GM10266 (cell line): ENCODE measurements at regions not wholly inside any gene's neighbourhood (a gene's known extent, or its start where the extent isn't known, plus 50 kb on each side); places are given as distances from the start of the nearest gene placed in this dataset.

Experiments used
- DNase-seq: peaks from one replicate; pipeline ENCODE4 v3.0.0; 2012; ENCODE audit errors: extremely low spot score
- CTCF ChIP-seq: IDR thresholded peaks from 2 replicates; pipeline ENCODE4 v1.5.1; 2012; ENCODE audit warnings: mild to moderate bottlenecking, low read depth; ENCODE audit not compliant: control insufficient read depth, insufficient read depth; ENCODE audit errors: missing control alignments

- DNase-seq, result no peak
- TF ChIP-seq CTCF, result no peak
These were observed 222.8 kb upstream of the RREB1 start for GRCh38 chr6:6884916-6885315.

- no peak for DNase-seq
- no peak for TF ChIP-seq CTCF
These were observed 222.1 kb upstream of the RREB1 start for GRCh38 chr6:6885521-6886170.

GRCh38 chr6:6886171-6886885, 221.4 kb upstream of the RREB1 start:
- no peak for DNase-seq
- TF ChIP-seq CTCF, result no peak

- no peak for DNase-seq
- no peak for TF ChIP-seq CTCF
These were observed 220.9 kb upstream of the RREB1 start for GRCh38 chr6:6886886-6887285.

- TF ChIP-seq CTCF, result no peak
- DNase-seq, result no peak
These were observed 218.2 kb upstream of the RREB1 start for GRCh38 chr6:6889601-6890000.

- no peak for DNase-seq
- no peak for TF ChIP-seq CTCF
These were observed 217.3 kb upstream of the RREB1 start for GRCh38 chr6:6890400-6890858.

GRCh38 chr6:6891125-6891721, 216.5 kb upstream of the RREB1 start:
- DNase-seq, result no peak
- TF ChIP-seq CTCF, result no peak
